ENCODE measurements at regions not wholly inside any gene's neighbourhood (a gene's known extent, or its start where the extent isn't known, plus 50 kb on each side); places are given as distances from the start of the nearest gene placed in this dataset.
"Not testable (repeated sequence)": the region's sequence is repeated elsewhere in the genome, so short reads cannot be mapped to it uniquely, and the experiment has no call there.

DNA sequence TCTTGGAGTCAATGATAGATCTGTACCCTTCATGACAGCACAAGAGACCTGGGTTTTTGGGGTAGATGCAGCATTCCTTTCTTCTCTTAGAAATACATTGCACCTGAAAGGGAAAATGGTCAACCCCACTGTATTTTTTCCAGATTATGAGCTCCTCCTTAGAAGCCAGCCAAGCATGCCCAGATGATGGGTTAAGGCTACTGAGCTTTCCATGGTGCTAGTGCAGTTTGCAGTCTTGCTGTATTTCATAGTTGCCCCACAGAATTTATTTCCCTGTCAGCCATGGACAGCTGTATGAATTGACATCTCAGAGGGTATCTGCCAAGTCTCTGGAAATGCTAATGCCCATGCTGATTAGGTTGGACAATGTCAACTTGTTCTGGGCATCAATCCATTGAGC is 73.7 kb upstream of the H2AZ1 start:
- DNase-seq = no peak

DNA sequence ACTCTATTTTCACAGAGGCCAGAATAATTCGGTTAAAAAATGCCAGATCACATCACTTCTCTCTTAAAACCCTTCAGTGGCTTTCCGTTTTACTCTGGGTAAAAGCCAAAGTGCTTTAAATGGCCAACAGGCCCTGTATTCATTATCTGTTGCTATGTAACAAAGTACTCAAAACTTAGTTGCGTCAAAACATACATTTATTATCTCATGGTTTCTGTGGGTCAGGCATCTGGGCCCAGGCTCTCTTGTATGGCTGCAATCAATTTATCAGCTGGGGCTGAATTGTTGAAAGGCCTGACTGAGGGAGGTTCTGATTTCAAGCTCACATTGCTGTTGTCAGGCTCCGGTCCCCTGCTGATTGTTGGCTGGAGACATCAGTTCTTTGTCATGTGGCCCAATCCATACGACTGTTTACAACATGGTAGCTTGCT is 72.7 kb upstream of the H2AZ1 start:
- DNase-seq = no peak

DNA sequence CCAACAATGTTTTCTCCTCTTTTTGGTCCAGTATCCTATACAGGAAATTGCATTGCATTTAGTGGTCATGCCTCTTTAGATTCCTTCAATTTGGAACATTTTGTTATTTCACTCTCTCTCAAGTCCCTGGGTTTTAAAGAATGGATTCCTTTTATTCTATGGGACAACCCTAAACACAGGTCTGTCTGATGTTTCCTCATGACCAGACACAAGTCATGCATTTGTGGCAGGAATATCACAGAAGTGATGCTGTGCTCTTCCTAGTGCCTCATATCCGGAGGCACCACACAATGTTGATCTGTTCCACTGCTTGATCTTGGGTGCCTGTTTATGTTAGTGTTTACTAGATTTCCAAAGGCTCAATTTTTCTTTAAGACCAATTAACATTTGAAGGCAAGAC is 69.7 kb upstream of the H2AZ1 start:
- no peak for DNase-seq

- DNase-seq = no peak
Measured at GRCh38 chr4:100017637-100018310, 67.7 kb upstream of the H2AZ1 start.

DNA sequence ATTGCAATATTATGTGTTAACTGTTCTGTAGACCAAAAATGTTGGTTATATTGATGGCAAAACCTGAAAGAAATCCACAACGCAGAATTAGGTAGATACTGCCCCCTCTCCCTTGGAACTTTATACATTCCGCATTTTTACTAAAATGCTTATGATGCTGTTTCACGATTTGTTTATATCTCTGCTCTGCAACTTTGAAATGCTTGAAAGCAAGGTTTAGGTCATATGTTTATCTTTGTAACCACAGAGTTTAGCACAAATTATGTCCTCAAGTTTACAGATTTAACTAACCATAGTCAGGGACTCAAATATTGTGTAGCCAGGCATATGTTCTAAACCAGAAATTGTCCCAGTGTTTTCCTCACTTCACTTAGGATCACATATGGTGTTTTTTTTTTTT is 66.1 kb upstream of the H2AZ1 start:
- DNase-seq = no peak

DNA sequence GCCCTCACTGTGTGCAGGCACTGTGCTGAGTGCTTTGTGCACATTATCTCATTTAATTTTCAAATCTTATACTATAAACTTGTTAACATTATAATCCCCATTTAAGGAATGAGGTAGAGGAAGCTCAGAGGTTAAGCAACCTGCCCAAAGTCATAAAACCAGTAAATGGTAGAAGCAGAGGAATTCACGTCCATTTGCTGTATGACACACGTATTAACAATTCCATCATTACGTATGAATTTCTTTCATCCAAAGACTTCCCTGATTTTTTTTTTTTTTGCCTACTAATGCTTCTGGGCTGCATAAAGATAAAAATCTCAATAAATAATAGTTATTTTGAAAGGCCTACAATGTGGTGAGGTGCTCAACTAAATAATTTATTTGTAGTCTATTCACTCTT is 64.5 kb upstream of the H2AZ1 start:
- DNase-seq = no peak

GRCh38 chr4:100009490-100009889 is 59.4 kb upstream of the H2AZ1 start:
- DNase-seq = no peak

DNA sequence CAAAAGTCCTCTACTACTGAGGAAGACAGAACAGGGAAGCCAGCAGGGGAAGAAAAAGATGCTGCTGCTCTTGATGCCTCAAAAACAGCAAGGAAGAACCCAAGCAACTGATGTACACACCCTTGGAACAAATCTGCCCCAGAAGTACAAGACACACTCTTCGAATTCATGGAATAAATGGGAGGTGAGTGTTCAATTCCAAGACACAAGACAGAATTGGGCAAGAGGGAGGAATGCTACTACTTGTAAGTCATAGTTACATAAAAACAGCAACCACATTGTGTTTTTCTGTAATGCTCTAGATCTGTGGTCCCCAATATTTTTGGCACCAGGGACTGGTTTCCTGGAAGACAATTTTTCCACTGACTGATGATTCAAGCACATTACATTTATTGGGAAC is 58.0 kb upstream of the H2AZ1 start:
- no peak for DNase-seq

GRCh38 chr4:100006161-100006560 is 56.1 kb upstream of the H2AZ1 start:
- DNase-seq = not testable (repeated sequence)
